Keratinocyte (primary cell): ENCODE measurements at regions not wholly inside any gene's neighbourhood (a gene's known extent, or its start where the extent isn't known, plus 50 kb on each side); places are given as distances from the start of the nearest gene placed in this dataset.

Experiments used
- DNase-seq: peaks from one replicate; pipeline ENCODE4 v3.0.0-alpha.2; 2011; ENCODE audit warnings: low read depth, missing footprints, low spot score
- FAIRE-seq: peaks from 2 replicates; lab custom pipeline; 2011; peaks lifted over from hg19 to GRCh38; lab: Jason Lieb, UNC
- H2AFZ ChIP-seq: 2 replicates; pipeline ENCODE4 v1.6.0; 2012; ENCODE audit warnings: low read length, control low read depth, inconsistent platforms; ENCODE audit not compliant: control insufficient read depth
- H3K27ac ChIP-seq: 2 replicates; pipeline ENCODE4 v1.5.1; 2011; ENCODE audit warnings: low read length; ENCODE audit not compliant: control insufficient read depth, insufficient read depth
- H3K27me3 ChIP-seq: 3 replicates; pipeline ENCODE4 v1.6.0; 2011; ENCODE audit warnings: low read length; ENCODE audit not compliant: control insufficient read depth, insufficient read depth; ENCODE audit errors: extremely low read depth
- H3K36me3 ChIP-seq, 2 experiments: 2 replicates in 1 of 2; 3 replicates in 1 of 2; pipeline ENCODE4 v1.5.1; 2011; ENCODE audit warnings: low read length in 2 of 2, mild to moderate bottlenecking in 1 of 2; ENCODE audit not compliant: control insufficient read depth in 2 of 2, insufficient read depth in 2 of 2; ENCODE audit errors: extremely low read depth in 1 of 2
- H3K4me1 ChIP-seq: 3 replicates; pipeline ENCODE4 v1.5.1; 2011; ENCODE audit warnings: low read length; ENCODE audit not compliant: control insufficient read depth, insufficient read depth; ENCODE audit errors: extremely low read depth
- H3K4me2 ChIP-seq: 3 replicates; pipeline ENCODE4 v1.6.0; 2011; ENCODE audit warnings: low read depth, low read length; ENCODE audit not compliant: control insufficient read depth, insufficient read depth; ENCODE audit errors: extremely low read depth
- H3K4me3 ChIP-seq, 3 experiments: fragments of 200-600 bp in 1 of 3; sonication (generic) in 1 of 3; 2 replicates in 2 of 3; 3 replicates in 1 of 3; pipeline ENCODE4 v1.5.1; 2011 to 2016; ENCODE audit warnings: low read length in 3 of 3, mild to moderate bottlenecking in 3 of 3, control low read depth in 2 of 3, inconsistent platforms in 1 of 3, low read depth in 1 of 3, mixed read lengths in 1 of 3, mixed run types in 1 of 3, moderate library complexity in 1 of 3; ENCODE audit not compliant: control insufficient read depth in 2 of 3, insufficient read depth in 2 of 3; ENCODE audit errors: extremely low read depth in 1 of 3
- H3K79me2 ChIP-seq: 2 replicates; pipeline ENCODE4 v1.6.0; 2012; ENCODE audit warnings: low read length; ENCODE audit not compliant: control insufficient read depth, insufficient read depth
- H3K9ac ChIP-seq: 3 replicates; pipeline ENCODE4 v1.6.0; 2011; ENCODE audit warnings: low read length; ENCODE audit not compliant: control insufficient read depth, insufficient read depth; ENCODE audit errors: extremely low read depth
- H3K9me1 ChIP-seq: 3 replicates; pipeline ENCODE4 v1.6.0; 2011; ENCODE audit warnings: low read length; ENCODE audit not compliant: control insufficient read depth, insufficient read depth; ENCODE audit errors: extremely low read depth
- H3K9me3 ChIP-seq: 2 replicates; pipeline ENCODE4 v1.5.1; 2012; ENCODE audit warnings: low read depth, low read length; ENCODE audit not compliant: control insufficient read depth
- H4K20me1 ChIP-seq: 3 replicates; pipeline ENCODE4 v1.6.0; 2011; ENCODE audit warnings: low read length; ENCODE audit not compliant: control insufficient read depth, insufficient read depth; ENCODE audit errors: extremely low read depth
- EZH2 ChIP-seq: IDR thresholded peaks from one replicate; pipeline ENCODE4 v1.6.1; 2012; ENCODE audit warnings: inconsistent platforms, mild to moderate bottlenecking, low read length, moderate library complexity
- dilution Hi-C: fragments of 300-500 bp; cut with MboI; formaldehyde crosslinking; loops from one replicate; pipeline ENCODE4 v1.7.0; 2020; ENCODE audit warnings: low sequenced_read_pairs; ENCODE audit not compliant: extremely low pct_ligation_motif_present
- TF ChIP-seq, protein P1 (sequence below), 3 experiments: IDR thresholded peaks in 1 of 3; conservative IDR thresholded peaks in 1 of 3; optimal IDR thresholded peaks in 1 of 3; 2 replicates in 2 of 3; 3 replicates in 1 of 3; pipeline versions ENCODE3 to v1.5.1; 2011; ENCODE audit warnings: low read length in 3 of 3, mild to moderate bottlenecking in 3 of 3, moderate library complexity in 2 of 3, control low read depth in 1 of 3, inconsistent platforms in 1 of 3; ENCODE audit not compliant: insufficient read depth in 2 of 3; ENCODE audit errors: extremely low read depth in 1 of 3

DNA sequence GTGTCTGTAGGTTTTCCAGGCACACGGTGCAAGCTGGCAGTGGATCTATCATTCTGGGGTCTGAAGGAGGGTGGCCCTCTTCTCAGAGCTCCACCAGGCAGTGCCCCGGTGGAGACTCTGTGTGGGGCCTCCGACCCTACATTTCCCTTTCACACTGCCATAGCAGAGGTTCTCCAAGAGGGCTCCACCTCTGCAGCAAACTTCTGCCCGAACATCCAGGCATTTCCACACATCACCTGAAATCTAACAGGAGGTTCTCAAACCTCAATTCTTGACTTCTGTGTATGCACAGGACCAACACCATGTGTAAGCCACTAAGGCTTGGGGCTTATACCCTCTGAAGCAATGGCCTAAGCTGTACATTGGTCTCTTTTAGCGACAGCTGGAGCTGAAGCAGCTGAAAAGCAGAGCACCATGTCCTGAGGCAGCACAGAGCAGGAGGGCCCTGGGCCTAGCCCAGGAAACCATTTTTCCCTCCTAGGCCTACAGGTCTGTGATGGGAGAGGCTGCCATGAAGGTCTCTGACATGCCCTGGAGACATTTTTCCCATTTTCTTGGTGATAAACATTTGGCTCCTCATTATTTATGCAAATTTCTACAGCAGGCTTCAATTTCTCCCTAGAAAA, 253.3 kb downstream of the ERMARD start:
- Histone ChIP-seq H3K27ac (no peak overlapping the region), H3K9ac (no peak overlapping the region), H3K79me2 (no peaks in the 10 kb centered on the region), H3K4me2 (no peak overlapping the region), H3K4me1 (no peaks in the 10 kb centered on the region), H3K4me3 (no peak overlapping the region), H2AFZ (no peak overlapping the region), H4K20me1 (no peaks in the 10 kb centered on the region), H3K36me3 (no peaks in the 10 kb centered on the region), H3K9me1 (no peaks in the 10 kb centered on the region), H3K9me3 (peaks cover 11% of the 10 kb centered on the region), H3K27me3 (no peaks in the 10 kb centered on the region)
- dilution Hi-C loops: no loop called here
- DNase-seq (no peak), FAIRE-seq (no peak)
- TF ChIP-seq, protein P1, sequence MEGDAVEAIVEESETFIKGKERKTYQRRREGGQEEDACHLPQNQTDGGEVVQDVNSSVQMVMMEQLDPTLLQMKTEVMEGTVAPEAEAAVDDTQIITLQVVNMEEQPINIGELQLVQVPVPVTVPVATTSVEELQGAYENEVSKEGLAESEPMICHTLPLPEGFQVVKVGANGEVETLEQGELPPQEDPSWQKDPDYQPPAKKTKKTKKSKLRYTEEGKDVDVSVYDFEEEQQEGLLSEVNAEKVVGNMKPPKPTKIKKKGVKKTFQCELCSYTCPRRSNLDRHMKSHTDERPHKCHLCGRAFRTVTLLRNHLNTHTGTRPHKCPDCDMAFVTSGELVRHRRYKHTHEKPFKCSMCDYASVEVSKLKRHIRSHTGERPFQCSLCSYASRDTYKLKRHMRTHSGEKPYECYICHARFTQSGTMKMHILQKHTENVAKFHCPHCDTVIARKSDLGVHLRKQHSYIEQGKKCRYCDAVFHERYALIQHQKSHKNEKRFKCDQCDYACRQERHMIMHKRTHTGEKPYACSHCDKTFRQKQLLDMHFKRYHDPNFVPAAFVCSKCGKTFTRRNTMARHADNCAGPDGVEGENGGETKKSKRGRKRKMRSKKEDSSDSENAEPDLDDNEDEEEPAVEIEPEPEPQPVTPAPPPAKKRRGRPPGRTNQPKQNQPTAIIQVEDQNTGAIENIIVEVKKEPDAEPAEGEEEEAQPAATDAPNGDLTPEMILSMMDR (optimal IDR thresholded peaks at IDR 0.05 in 1 of 3, IDR thresholded peaks at IDR 0.05 in 1 of 3, conservative IDR thresholded peaks at IDR 0.05 in 1 of 3; ENCODE audit: extremely low read depth in 1 of 3, insufficient read depth in 2 of 3, low read length in 3 of 3): no peak
- TF ChIP-seq EZH2: no peak

DNA sequence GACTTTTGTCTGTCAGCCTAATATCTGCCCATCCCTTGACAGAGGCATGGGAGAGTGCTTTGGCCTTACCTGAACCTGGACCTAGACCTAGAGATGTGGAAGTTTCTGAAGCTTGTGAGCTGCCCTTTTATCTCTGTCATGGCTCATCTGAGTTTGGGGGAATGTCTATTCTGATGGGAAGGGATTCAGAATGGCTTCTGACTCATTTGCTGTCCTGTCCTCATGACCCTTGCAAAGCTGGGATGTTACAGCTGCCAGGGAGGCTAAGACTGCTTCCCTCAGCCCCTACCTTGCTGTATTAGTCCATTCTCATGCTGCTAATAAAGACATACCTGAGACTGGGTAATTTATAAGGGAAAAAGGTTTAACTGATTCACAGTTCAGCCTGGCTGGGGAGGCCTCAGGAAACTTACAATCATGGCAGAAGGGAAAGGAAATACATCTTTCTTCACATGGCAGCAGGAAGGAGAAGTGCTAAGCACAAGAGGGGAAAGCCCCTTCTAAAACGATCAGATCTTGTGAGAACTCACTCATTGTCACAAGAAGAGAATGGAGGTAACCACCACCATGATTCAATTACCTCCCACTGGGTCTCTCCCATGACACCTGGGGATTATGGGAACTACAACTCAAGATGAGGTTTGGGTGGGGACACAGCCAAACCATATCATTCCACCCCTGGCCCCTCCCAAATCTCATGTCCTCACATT, 252.2 kb downstream of the ERMARD start:
- no peak overlapping the region for H2AFZ ChIP-seq
- H3K4me2 ChIP-seq: no peak overlapping the region
- H3K27me3 ChIP-seq: no peaks in the 10 kb centered on the region
- DNase-seq: no peak
- H4K20me1 ChIP-seq: no peaks in the 10 kb centered on the region
- H3K9ac ChIP-seq: no peak overlapping the region
- no peak overlapping the region for H3K27ac ChIP-seq
- FAIRE-seq: no peak
- peaks cover 11% of the 10 kb centered on the region for H3K9me3 ChIP-seq
- no peak overlapping the region for H3K4me3 ChIP-seq
- H3K9me1 ChIP-seq: no peaks in the 10 kb centered on the region
- H3K4me1 ChIP-seq: no peaks in the 10 kb centered on the region
- dilution Hi-C loops: no loop called here
- TF ChIP-seq, protein P1 (optimal IDR thresholded peaks at IDR 0.05 in 1 of 3, IDR thresholded peaks at IDR 0.05 in 1 of 3, conservative IDR thresholded peaks at IDR 0.05 in 1 of 3; ENCODE audit: extremely low read depth in 1 of 3, insufficient read depth in 2 of 3, low read length in 3 of 3): no peak
- no peak for TF ChIP-seq EZH2
- no peaks in the 10 kb centered on the region for H3K79me2 ChIP-seq
- no peaks in the 10 kb centered on the region for H3K36me3 ChIP-seq
